Spleen (tissue), 7 donors: ENCODE measurements at regions not wholly inside any gene's neighbourhood (a gene's known extent, or its start where the extent isn't known, plus 50 kb on each side); places are given as distances from the start of the nearest gene placed in this dataset.

Experiments used
- POLR2A ChIP-seq, 3 donors: fragments of 450-650 bp; IDR thresholded peaks; one replicate each; pipeline ENCODE4 v1.5.1; 2017; ENCODE audit warnings: antibody characterized with exemption in 3 of 3, mild to moderate bottlenecking in 1 of 3
- TF ChIP-seq, protein P1 (sequence below), 11 experiments: fragments of 200-600 bp in 7 of 11; fragments of 450-650 bp in 4 of 11; sonication (generic) in 4 of 11; IDR thresholded peaks in 8 of 11; conservative IDR thresholded peaks in 3 of 11; 1 replicate in 7 of 11; 2 replicates in 4 of 11; pipeline versions ENCODE4 v1.4.0 to v1.8.0; 2016 to 2021; ENCODE audit warnings: antibody characterized with exemption in 11 of 11, inconsistent platforms in 4 of 11, mild to moderate bottlenecking in 1 of 11
- donor health status: DM: no; HTN: no; CAD: no; lungs with moderate emphysema.
- donor health status: DM: no; HTN: no; CAD: no.
- donor health status: DM: no; HTN: no; CAD: no.

DNA sequence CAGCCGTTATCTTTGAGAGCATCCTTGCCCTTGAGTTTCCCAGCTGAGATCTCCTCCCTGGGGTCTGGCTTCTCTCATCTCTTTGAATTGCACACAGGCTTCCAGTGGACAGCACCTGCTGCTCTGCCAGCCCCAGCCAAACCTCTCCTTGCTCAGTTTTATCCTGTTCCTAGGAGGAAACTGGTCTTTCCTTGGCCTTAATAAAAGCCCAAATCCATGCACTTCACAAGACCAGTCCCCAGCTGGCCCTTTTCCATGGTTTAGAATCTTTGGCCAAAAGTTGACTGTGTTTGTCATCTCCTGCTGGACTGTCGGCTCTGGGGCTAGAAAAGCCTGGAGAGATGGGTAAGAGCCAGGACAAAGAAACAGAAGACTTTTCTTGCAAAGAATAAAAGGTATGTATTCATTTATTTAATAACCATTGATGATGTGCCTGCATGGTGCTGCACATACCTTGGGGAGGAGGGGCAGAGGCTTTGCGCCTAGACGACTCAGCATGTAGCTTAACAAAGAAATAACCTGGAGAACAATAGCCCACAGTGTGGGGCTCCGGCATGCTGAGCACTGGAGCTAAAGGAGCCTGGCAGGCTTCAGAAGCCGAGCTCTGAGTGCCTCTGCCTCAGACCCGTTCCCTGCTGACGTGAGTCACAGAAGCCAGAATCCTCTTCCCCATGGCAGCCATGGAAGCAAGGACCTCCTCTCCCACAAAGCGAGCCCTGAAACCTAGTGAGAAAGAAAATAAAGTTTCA lies 319.3 kb upstream of the B3GAT1 start:
- TF ChIP-seq, protein P1, sequence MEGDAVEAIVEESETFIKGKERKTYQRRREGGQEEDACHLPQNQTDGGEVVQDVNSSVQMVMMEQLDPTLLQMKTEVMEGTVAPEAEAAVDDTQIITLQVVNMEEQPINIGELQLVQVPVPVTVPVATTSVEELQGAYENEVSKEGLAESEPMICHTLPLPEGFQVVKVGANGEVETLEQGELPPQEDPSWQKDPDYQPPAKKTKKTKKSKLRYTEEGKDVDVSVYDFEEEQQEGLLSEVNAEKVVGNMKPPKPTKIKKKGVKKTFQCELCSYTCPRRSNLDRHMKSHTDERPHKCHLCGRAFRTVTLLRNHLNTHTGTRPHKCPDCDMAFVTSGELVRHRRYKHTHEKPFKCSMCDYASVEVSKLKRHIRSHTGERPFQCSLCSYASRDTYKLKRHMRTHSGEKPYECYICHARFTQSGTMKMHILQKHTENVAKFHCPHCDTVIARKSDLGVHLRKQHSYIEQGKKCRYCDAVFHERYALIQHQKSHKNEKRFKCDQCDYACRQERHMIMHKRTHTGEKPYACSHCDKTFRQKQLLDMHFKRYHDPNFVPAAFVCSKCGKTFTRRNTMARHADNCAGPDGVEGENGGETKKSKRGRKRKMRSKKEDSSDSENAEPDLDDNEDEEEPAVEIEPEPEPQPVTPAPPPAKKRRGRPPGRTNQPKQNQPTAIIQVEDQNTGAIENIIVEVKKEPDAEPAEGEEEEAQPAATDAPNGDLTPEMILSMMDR (IDR thresholded peaks at IDR 0.05 in 8 of 11, conservative IDR thresholded peaks at IDR 0.05 in 3 of 11), result no peak
- TF ChIP-seq POLR2A (IDR thresholded peaks at IDR 0.05), result no peak
